ENCODE measurements at regions not wholly inside any gene's neighbourhood (a gene's known extent, or its start where the extent isn't known, plus 50 kb on each side); places are given as distances from the start of the nearest gene placed in this dataset.
"Not testable (repeated sequence)": the region's sequence is repeated elsewhere in the genome, so short reads cannot be mapped to it uniquely, and the experiment has no call there.

GRCh38 chrX:79026742-79027141 lies 81.6 kb downstream of the P2RY10 start:
- not testable (repeated sequence) for H2BK5ac ChIP-seq (ENCODE audit: low read depth, low read length, poor library complexity, severe bottlenecking); H3K27ac ChIP-seq (ENCODE audit: low read length, poor library complexity, severe bottlenecking); H3K18ac ChIP-seq (ENCODE audit: low read depth in 1 of 2, low read length in 2 of 2); H2BK12ac ChIP-seq (ENCODE audit: low read length in 2 of 2); H3K79me1 ChIP-seq (replicated peaks; ENCODE audit: low read length, poor library complexity, severe bottlenecking); H3K9me3 ChIP-seq (ENCODE audit: control insufficient read depth, low read length); H3K27me3 ChIP-seq (ENCODE audit: control insufficient read depth in 1 of 2, insufficient read depth in 1 of 2, low read length in 2 of 2); H2BK15ac ChIP-seq (ENCODE audit: low read depth, poor library complexity, severe bottlenecking); H3K36me3 ChIP-seq (ENCODE audit: control insufficient read depth in 1 of 2, insufficient read depth in 2 of 2, low read depth in 1 of 2, low read length in 2 of 2); H2AK5ac ChIP-seq (ENCODE audit: low read length, severe bottlenecking); H2BK120ac ChIP-seq (ENCODE audit: low read depth, low read length); H2AFZ ChIP-seq (ENCODE audit: low read depth, low read length); H3K4ac ChIP-seq (ENCODE audit: low read depth in 1 of 2, low read length in 2 of 2); DNase-seq; H3K23ac ChIP-seq (ENCODE audit: low read length in 2 of 2); H3K9ac ChIP-seq (ENCODE audit: low read length); H4K91ac ChIP-seq (ENCODE audit: low read length); H3K4me1 ChIP-seq (ENCODE audit: control insufficient read depth, insufficient read depth, low read depth, low read length); H3K4me2 ChIP-seq (ENCODE audit: low read length, poor library complexity, severe bottlenecking); H3K14ac ChIP-seq (ENCODE audit: low read length in 2 of 2); H3K4me3 ChIP-seq (ENCODE audit: insufficient read depth in 1 of 2, low read depth in 1 of 2, low read length in 2 of 2); H4K8ac ChIP-seq (ENCODE audit: low read length)
- no CpG with 5 or more reads among the region's 2 CpGs for WGBS

DNA sequence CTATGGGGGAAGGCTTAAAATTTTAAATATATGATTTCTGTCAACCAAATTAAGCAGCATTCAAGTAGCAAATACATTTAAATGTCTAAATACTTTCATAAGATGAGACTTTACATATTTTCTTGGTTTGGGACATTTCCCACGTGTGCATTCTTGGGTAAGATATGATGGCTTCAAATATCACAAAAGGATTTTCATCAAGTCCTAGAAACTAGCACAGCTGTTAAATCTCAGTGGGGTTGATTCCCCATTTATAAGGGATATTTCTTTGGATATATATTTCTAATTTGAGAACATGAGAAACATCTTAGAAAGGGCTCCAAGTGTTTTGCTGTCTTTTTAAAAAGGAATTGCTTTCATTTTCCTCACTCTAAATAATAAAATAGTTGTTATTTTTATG lies 90.2 kb downstream of the P2RY10 start:
- Histone ChIP-seq H3K27ac (ENCODE audit: low read length, poor library complexity, severe bottlenecking) (no peak overlapping the region), H3K4me2 (ENCODE audit: low read length, poor library complexity, severe bottlenecking) (no peak overlapping the region), H3K27me3 (ENCODE audit: control insufficient read depth in 1 of 2, insufficient read depth in 1 of 2, low read length in 2 of 2) (no peaks in the 10 kb centered on the region), H3K4me3 (ENCODE audit: insufficient read depth in 1 of 2, low read depth in 1 of 2, low read length in 2 of 2) (no peak overlapping the region), H4K8ac (ENCODE audit: low read length) (no peak overlapping the region), H2BK5ac (ENCODE audit: low read depth, low read length, poor library complexity, severe bottlenecking) (no peak overlapping the region), H2BK120ac (ENCODE audit: low read depth, low read length) (no peak overlapping the region), H3K79me1 (replicated peaks; ENCODE audit: low read length, poor library complexity, severe bottlenecking) (no peaks in the 10 kb centered on the region), H3K36me3 (ENCODE audit: control insufficient read depth in 1 of 2, insufficient read depth in 2 of 2, low read depth in 1 of 2, low read length in 2 of 2) (no peaks in the 10 kb centered on the region), H4K91ac (ENCODE audit: low read length) (no peak overlapping the region), H3K9ac (ENCODE audit: low read length) (no peak overlapping the region), H2BK12ac (ENCODE audit: low read length in 2 of 2) (no peak overlapping the region), H2BK15ac (ENCODE audit: low read depth, poor library complexity, severe bottlenecking) (no peak overlapping the region), H2AFZ (ENCODE audit: low read depth, low read length) (no peak overlapping the region), H2AK5ac (ENCODE audit: low read length, severe bottlenecking) (no peak overlapping the region), H3K14ac (ENCODE audit: low read length in 2 of 2) (no peak overlapping the region), H3K4ac (ENCODE audit: low read depth in 1 of 2, low read length in 2 of 2) (no peak overlapping the region), H3K9me3 (ENCODE audit: control insufficient read depth, low read length) (no peaks in the 10 kb centered on the region), H3K18ac (ENCODE audit: low read depth in 1 of 2, low read length in 2 of 2) (no peak overlapping the region), H3K4me1 (ENCODE audit: control insufficient read depth, insufficient read depth, low read depth, low read length) (no peaks in the 10 kb centered on the region), H3K23ac (ENCODE audit: low read length in 2 of 2) (no peak overlapping the region)
- DNase-seq: no peak
- WGBS: no CpG with 5 or more reads among the region's 1 CpG

DNA sequence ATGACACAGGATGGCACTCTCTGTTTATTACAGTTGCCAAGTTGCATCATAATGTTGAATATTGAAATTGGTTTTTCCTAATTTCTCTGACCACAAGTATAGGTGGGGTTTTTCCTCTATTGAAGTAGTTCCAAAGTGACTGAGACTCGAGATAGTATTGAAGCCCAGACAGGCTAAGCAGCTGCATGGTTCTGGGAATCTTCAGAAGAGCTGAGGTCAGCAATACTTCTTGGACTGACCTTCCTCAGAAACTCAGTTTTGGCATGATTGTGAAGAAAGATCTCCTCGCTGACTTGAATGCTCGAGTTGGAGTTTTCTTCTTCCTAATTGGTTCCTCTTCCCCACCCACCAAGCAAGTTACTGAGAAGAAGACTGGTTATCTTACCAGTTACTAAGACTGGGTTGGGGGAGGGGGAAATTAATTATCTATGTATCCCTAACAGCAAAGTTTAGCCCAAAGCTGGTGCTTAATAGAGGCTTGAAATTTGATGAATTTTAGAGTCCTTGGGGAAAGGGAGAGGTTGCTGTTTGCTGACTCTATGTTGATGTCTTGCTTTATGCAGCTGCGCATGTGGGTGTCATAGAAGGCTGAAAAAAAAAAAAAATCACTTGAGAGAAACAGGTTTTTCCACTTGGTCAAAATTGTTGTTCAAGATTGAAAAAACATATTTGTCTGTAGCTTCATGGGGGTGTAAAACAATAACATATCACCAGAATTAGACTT lies 91.1 kb downstream of the P2RY10 start:
- H2BK120ac ChIP-seq (ENCODE audit: low read depth, low read length): no peak overlapping the region
- H3K18ac ChIP-seq (ENCODE audit: low read depth in 1 of 2, low read length in 2 of 2): no peak overlapping the region
- H4K91ac ChIP-seq (ENCODE audit: low read length): no peak overlapping the region
- H3K79me1 ChIP-seq (replicated peaks; ENCODE audit: low read length, poor library complexity, severe bottlenecking): no peaks in the 10 kb centered on the region
- H3K36me3 ChIP-seq (ENCODE audit: control insufficient read depth in 1 of 2, insufficient read depth in 2 of 2, low read depth in 1 of 2, low read length in 2 of 2): no peaks in the 10 kb centered on the region
- WGBS: 25% methylated on average over 1 of the region's 4 CpGs
- H3K9ac ChIP-seq (ENCODE audit: low read length): no peak overlapping the region
- no peak overlapping the region for H3K4ac ChIP-seq (ENCODE audit: low read depth in 1 of 2, low read length in 2 of 2)
- no peak overlapping the region for H2BK12ac ChIP-seq (ENCODE audit: low read length in 2 of 2)
- H2BK15ac ChIP-seq (ENCODE audit: low read depth, poor library complexity, severe bottlenecking): no peak overlapping the region
- H3K4me2 ChIP-seq (ENCODE audit: low read length, poor library complexity, severe bottlenecking): no peak overlapping the region
- no peak overlapping the region for H3K14ac ChIP-seq (ENCODE audit: low read length in 2 of 2)
- no peak overlapping the region for H2AFZ ChIP-seq (ENCODE audit: low read depth, low read length)
- no peak overlapping the region for H4K8ac ChIP-seq (ENCODE audit: low read length)
- H3K9me3 ChIP-seq (ENCODE audit: control insufficient read depth, low read length): no peaks in the 10 kb centered on the region
- no peak overlapping the region for H3K4me3 ChIP-seq (ENCODE audit: insufficient read depth in 1 of 2, low read depth in 1 of 2, low read length in 2 of 2)
- H3K27me3 ChIP-seq (ENCODE audit: control insufficient read depth in 1 of 2, insufficient read depth in 1 of 2, low read length in 2 of 2): no peaks in the 10 kb centered on the region
- H2BK5ac ChIP-seq (ENCODE audit: low read depth, low read length, poor library complexity, severe bottlenecking): no peak overlapping the region
- H3K4me1 ChIP-seq (ENCODE audit: control insufficient read depth, insufficient read depth, low read depth, low read length): no peaks in the 10 kb centered on the region
- no peak overlapping the region for H3K23ac ChIP-seq (ENCODE audit: low read length in 2 of 2)
- no peak overlapping the region for H3K27ac ChIP-seq (ENCODE audit: low read length, poor library complexity, severe bottlenecking)
- no peak overlapping the region for H2AK5ac ChIP-seq (ENCODE audit: low read length, severe bottlenecking)
- no peak for DNase-seq

DNA sequence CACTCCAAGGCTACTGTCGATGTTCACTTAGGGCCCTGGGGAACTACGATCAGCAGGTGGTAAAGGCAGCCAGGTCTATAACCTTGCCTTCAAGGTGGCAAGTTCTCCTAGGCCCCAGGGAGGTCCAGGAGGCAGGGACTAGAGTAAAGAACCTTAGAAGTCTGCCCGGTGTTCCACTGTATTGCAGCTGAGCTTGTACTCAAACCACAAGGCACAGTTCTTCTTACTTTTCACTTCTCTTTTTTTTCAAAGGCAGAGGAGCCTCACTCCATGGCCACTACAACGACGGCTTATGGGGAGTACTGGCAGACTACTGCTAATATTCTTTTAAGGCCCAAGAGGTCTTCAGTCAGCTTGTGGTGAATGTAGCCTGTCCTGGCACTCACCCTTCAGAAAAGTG lies 78.8 kb upstream of the GPR174 start:
- Histone ChIP-seq H3K14ac (ENCODE audit: low read length in 2 of 2) (no peak overlapping the region), H3K27me3 (ENCODE audit: control insufficient read depth in 1 of 2, insufficient read depth in 1 of 2, low read length in 2 of 2) (no peaks in the 10 kb centered on the region), H3K36me3 (ENCODE audit: control insufficient read depth in 1 of 2, insufficient read depth in 2 of 2, low read depth in 1 of 2, low read length in 2 of 2) (no peaks in the 10 kb centered on the region), H2AK5ac (ENCODE audit: low read length, severe bottlenecking) (no peak overlapping the region), H3K4me3 (ENCODE audit: insufficient read depth in 1 of 2, low read depth in 1 of 2, low read length in 2 of 2) (no peak overlapping the region), H3K9ac (ENCODE audit: low read length) (no peak overlapping the region), H3K4me2 (ENCODE audit: low read length, poor library complexity, severe bottlenecking) (no peak overlapping the region), H3K4ac (ENCODE audit: low read depth in 1 of 2, low read length in 2 of 2) (no peak overlapping the region), H4K91ac (ENCODE audit: low read length) (no peak overlapping the region), H3K9me3 (ENCODE audit: control insufficient read depth, low read length) (peaks cover 3% of the 10 kb centered on the region), H3K23ac (ENCODE audit: low read length in 2 of 2) (no peak overlapping the region), H3K27ac (ENCODE audit: low read length, poor library complexity, severe bottlenecking) (no peak overlapping the region), H4K8ac (ENCODE audit: low read length) (no peak overlapping the region), H2BK15ac (ENCODE audit: low read depth, poor library complexity, severe bottlenecking) (no peak overlapping the region), H2AFZ (ENCODE audit: low read depth, low read length) (no peak overlapping the region), H2BK12ac (ENCODE audit: low read length in 2 of 2) (no peak overlapping the region), H3K79me1 (replicated peaks; ENCODE audit: low read length, poor library complexity, severe bottlenecking) (no peaks in the 10 kb centered on the region), H3K18ac (ENCODE audit: low read depth in 1 of 2, low read length in 2 of 2) (no peak overlapping the region), H3K4me1 (ENCODE audit: control insufficient read depth, insufficient read depth, low read depth, low read length) (no peaks in the 10 kb centered on the region), H2BK120ac (ENCODE audit: low read depth, low read length) (no peak overlapping the region), H2BK5ac (ENCODE audit: low read depth, low read length, poor library complexity, severe bottlenecking) (no peak overlapping the region)
- 83% methylated on average over 5 of the region's 5 CpGs for WGBS
- no peak for DNase-seq

Measured in mesenchymal stem cell (in vitro differentiated cells and primary cell).